ENCODE measurements at regions not wholly inside any gene's neighbourhood (a gene's known extent, or its start where the extent isn't known, plus 50 kb on each side); places are given as distances from the start of the nearest gene placed in this dataset.
"Not testable (repeated sequence)": the region's sequence is repeated elsewhere in the genome, so short reads cannot be mapped to it uniquely, and the experiment has no call there.

- H3K27ac ChIP-seq (replicated peaks in 1 of 4); H3K4me3 ChIP-seq; H3K4me1 ChIP-seq; H3K27me3 ChIP-seq; intact Hi-C loops (cut with DNase I); H3K9me3 ChIP-seq; DNase-seq (ENCODE audit: extremely low spot score); H3K36me3 ChIP-seq: not testable (repeated sequence)
- 100% methylated on average over 2 of the region's 15 CpGs for WGBS
Observed at GRCh38 chr2:87639801-87640440, 108.0 kb upstream of the PLGLB2 start.

- intact Hi-C loops (cut with DNase I); H3K9me3 ChIP-seq: not testable (repeated sequence)
Observed at GRCh38 chr2:87640961-87641563, 106.8 kb upstream of the PLGLB2 start.

GRCh38 chr2:87643165-87643564 is 104.7 kb upstream of the PLGLB2 start:
- H3K27me3 ChIP-seq; intact Hi-C loops (cut with DNase I); H3K9me3 ChIP-seq; H3K27ac ChIP-seq (replicated peaks in 1 of 4); H3K4me1 ChIP-seq; DNase-seq (ENCODE audit: extremely low spot score); H3K36me3 ChIP-seq; H3K4me3 ChIP-seq: not testable (repeated sequence)
- no CpG with 5 or more reads among the region's 4 CpGs for WGBS

More at GRCh38 chr2:87640961-87641563, 106.8 kb upstream of the PLGLB2 start:
- not testable (repeated sequence) for H3K27ac ChIP-seq (replicated peaks in 1 of 4); H3K4me1 ChIP-seq; H3K4me3 ChIP-seq; H3K36me3 ChIP-seq; H3K27me3 ChIP-seq
- peak; percentile 29 for DNase-seq (ENCODE audit: extremely low spot score)
- 78% methylated on average over 3 of the region's 4 CpGs for WGBS

GRCh38 chr2:87647737-87648498 is 100.0 kb upstream of the PLGLB2 start:
- H3K4me1 ChIP-seq; H3K4me3 ChIP-seq; H3K27me3 ChIP-seq; intact Hi-C loops (cut with DNase I); H3K9me3 ChIP-seq; H3K27ac ChIP-seq (replicated peaks in 1 of 4); H3K36me3 ChIP-seq; DNase-seq (ENCODE audit: extremely low spot score): not testable (repeated sequence)
- WGBS: 63% methylated on average over 2 of the region's 5 CpGs

- H3K27me3 ChIP-seq; H3K4me3 ChIP-seq; H3K27ac ChIP-seq (replicated peaks in 1 of 4); H3K9me3 ChIP-seq; intact Hi-C loops (cut with DNase I); H3K4me1 ChIP-seq; DNase-seq (ENCODE audit: extremely low spot score); H3K36me3 ChIP-seq: not testable (repeated sequence)
- no CpG with 5 or more reads among the region's 3 CpGs for WGBS
Observed at GRCh38 chr2:87648815-87649214, 99.1 kb upstream of the PLGLB2 start.

GRCh38 chr2:87649871-87650270 is 98.0 kb upstream of the PLGLB2 start:
- H3K27ac ChIP-seq (replicated peaks in 1 of 4); H3K36me3 ChIP-seq; H3K27me3 ChIP-seq; intact Hi-C loops (cut with DNase I); H3K4me3 ChIP-seq; DNase-seq (ENCODE audit: extremely low spot score); H3K4me1 ChIP-seq; H3K9me3 ChIP-seq: not testable (repeated sequence)
- WGBS: 94% methylated on average over 3 of the region's 3 CpGs

GRCh38 chr2:87650837-87651236 is 97.0 kb upstream of the PLGLB2 start:
- H3K4me1 ChIP-seq; H3K27me3 ChIP-seq; DNase-seq (ENCODE audit: extremely low spot score); H3K9me3 ChIP-seq; H3K36me3 ChIP-seq; H3K4me3 ChIP-seq; intact Hi-C loops (cut with DNase I); H3K27ac ChIP-seq (replicated peaks in 1 of 4): not testable (repeated sequence)
- no CpG with 5 or more reads among the region's 2 CpGs for WGBS

GRCh38 chr2:87651589-87651988 is 96.3 kb upstream of the PLGLB2 start:
- H3K4me3 ChIP-seq; H3K27ac ChIP-seq (replicated peaks in 1 of 4); H3K9me3 ChIP-seq; H3K27me3 ChIP-seq; H3K36me3 ChIP-seq; DNase-seq (ENCODE audit: extremely low spot score); intact Hi-C loops (cut with DNase I); H3K4me1 ChIP-seq: not testable (repeated sequence)
- 100% methylated on average over 1 of the region's 2 CpGs for WGBS

GRCh38 chr2:87653373-87653772 is 94.5 kb upstream of the PLGLB2 start:
- intact Hi-C loops (cut with DNase I); DNase-seq (ENCODE audit: extremely low spot score); H3K4me3 ChIP-seq; H3K27me3 ChIP-seq; H3K4me1 ChIP-seq; H3K36me3 ChIP-seq; H3K27ac ChIP-seq (replicated peaks in 1 of 4); H3K9me3 ChIP-seq: not testable (repeated sequence)

GRCh38 chr2:87654136-87654814 is 93.6 kb upstream of the PLGLB2 start:
- H3K27ac ChIP-seq (replicated peaks in 1 of 4); intact Hi-C loops (cut with DNase I); H3K36me3 ChIP-seq; H3K9me3 ChIP-seq; DNase-seq (ENCODE audit: extremely low spot score); H3K27me3 ChIP-seq; H3K4me3 ChIP-seq; H3K4me1 ChIP-seq: not testable (repeated sequence)
- 58% methylated on average over 5 of the region's 7 CpGs for WGBS

GRCh38 chr2:87657915-87658314 is 90.0 kb upstream of the PLGLB2 start:
- H3K9me3 ChIP-seq; H3K4me3 ChIP-seq; H3K36me3 ChIP-seq; H3K4me1 ChIP-seq; intact Hi-C loops (cut with DNase I); H3K27me3 ChIP-seq; H3K27ac ChIP-seq (replicated peaks in 1 of 4); DNase-seq (ENCODE audit: extremely low spot score): not testable (repeated sequence)
- WGBS: 82% methylated on average over 2 of the region's 2 CpGs

- H3K27ac ChIP-seq (replicated peaks in 1 of 4); H3K9me3 ChIP-seq; H3K4me3 ChIP-seq; H3K27me3 ChIP-seq; intact Hi-C loops (cut with DNase I); H3K4me1 ChIP-seq; DNase-seq (ENCODE audit: extremely low spot score); H3K36me3 ChIP-seq: not testable (repeated sequence)
- WGBS: no CpG with 5 or more reads among the region's 7 CpGs
Observed at GRCh38 chr2:87658357-87658756, 89.5 kb upstream of the PLGLB2 start.

All from esophagus muscularis mucosa (tissue), 4 donors.